Testis (tissue), 2 donors: ENCODE measurements at regions not wholly inside any gene's neighbourhood (a gene's known extent, or its start where the extent isn't known, plus 50 kb on each side); places are given as distances from the start of the nearest gene placed in this dataset.

Experiments
- DNase-seq: peaks from one replicate; pipeline ENCODE4 v3.0.0-alpha.2; 2019
- H3K27ac ChIP-seq, 2 donors: fragments of 200-600 bp; sonication (generic); one replicate each; pipeline ENCODE4 v1.5.1; 2019
- H3K27me3 ChIP-seq: fragments of 200-600 bp; sonication (generic); one replicate; pipeline ENCODE4 v1.5.1; 2019
- H3K36me3 ChIP-seq: fragments of 200-600 bp; sonication (generic); one replicate; pipeline ENCODE4 v1.5.1; 2017; ENCODE audit warnings: low read depth; ENCODE audit errors: missing control alignments
- H3K4me1 ChIP-seq: fragments of 200-600 bp; sonication (generic); one replicate; pipeline ENCODE4 v1.5.1; 2019
- H3K4me3 ChIP-seq, 2 donors: fragments of 200-600 bp; sonication (generic); one replicate each; pipeline ENCODE4 v1.5.1; 2017 to 2019
- H3K9me3 ChIP-seq: fragments of 200-600 bp; sonication (generic); one replicate; pipeline ENCODE4 v1.5.1; 2017
- POLR2A ChIP-seq: fragments of 450-650 bp; IDR thresholded peaks from one replicate; pipeline ENCODE4 v1.6.1; 2017; ENCODE audit warnings: antibody characterized with exemption, mild to moderate bottlenecking, moderate library complexity
- WGBS, 2 donors: methylation state at CpG; one replicate each; pipeline ENCODE4 v1.1.5; 2018; 5-methylcytosine and 5-hydroxymethylcytosine counted together
- intact Hi-C: fragments of 100-400 bp; cut with DNase I; formaldehyde crosslinking; loops from one replicate; pipeline ENCODE4 v1.15.1; 2023; ENCODE audit warnings: low total_unique reads
- TF ChIP-seq, protein P1 (sequence below), 3 experiments: fragments of 450-650 bp in 2 of 3; fragments of 200-600 bp in 1 of 3; sonication (generic) in 1 of 3; IDR thresholded peaks; one replicate each; pipeline ENCODE4 v1.5.1; 2016 to 2019; ENCODE audit warnings: antibody characterized with exemption in 3 of 3, mild to moderate bottlenecking in 2 of 3, moderate library complexity in 1 of 3

DNA sequence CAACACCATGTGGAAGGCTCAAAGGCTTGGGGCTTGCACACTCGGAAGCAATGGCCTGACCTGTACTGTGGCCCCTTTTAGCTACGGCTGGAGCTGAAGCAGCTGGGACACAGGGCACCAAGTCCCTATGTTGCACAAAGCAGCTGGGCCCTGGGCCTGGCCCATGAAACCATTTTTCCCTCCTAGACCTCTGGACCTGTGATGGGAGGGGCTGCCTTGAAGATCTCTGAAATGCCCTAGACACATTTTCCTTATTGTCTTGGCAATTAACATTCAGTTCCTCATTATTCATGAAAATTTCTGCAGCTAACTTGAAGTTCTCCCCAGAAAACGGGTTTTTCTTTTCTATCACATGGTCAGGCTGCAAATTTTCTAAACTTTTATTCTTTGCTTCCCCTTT, 85.6 kb upstream of the ALDH1A3 start:
- H3K9me3 ChIP-seq: no peaks in the 10 kb centered on the region
- no peak for TF ChIP-seq POLR2A
- TF ChIP-seq, protein P1, sequence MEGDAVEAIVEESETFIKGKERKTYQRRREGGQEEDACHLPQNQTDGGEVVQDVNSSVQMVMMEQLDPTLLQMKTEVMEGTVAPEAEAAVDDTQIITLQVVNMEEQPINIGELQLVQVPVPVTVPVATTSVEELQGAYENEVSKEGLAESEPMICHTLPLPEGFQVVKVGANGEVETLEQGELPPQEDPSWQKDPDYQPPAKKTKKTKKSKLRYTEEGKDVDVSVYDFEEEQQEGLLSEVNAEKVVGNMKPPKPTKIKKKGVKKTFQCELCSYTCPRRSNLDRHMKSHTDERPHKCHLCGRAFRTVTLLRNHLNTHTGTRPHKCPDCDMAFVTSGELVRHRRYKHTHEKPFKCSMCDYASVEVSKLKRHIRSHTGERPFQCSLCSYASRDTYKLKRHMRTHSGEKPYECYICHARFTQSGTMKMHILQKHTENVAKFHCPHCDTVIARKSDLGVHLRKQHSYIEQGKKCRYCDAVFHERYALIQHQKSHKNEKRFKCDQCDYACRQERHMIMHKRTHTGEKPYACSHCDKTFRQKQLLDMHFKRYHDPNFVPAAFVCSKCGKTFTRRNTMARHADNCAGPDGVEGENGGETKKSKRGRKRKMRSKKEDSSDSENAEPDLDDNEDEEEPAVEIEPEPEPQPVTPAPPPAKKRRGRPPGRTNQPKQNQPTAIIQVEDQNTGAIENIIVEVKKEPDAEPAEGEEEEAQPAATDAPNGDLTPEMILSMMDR (IDR thresholded peaks at IDR 0.05): no peak
- no peak for DNase-seq

DNA sequence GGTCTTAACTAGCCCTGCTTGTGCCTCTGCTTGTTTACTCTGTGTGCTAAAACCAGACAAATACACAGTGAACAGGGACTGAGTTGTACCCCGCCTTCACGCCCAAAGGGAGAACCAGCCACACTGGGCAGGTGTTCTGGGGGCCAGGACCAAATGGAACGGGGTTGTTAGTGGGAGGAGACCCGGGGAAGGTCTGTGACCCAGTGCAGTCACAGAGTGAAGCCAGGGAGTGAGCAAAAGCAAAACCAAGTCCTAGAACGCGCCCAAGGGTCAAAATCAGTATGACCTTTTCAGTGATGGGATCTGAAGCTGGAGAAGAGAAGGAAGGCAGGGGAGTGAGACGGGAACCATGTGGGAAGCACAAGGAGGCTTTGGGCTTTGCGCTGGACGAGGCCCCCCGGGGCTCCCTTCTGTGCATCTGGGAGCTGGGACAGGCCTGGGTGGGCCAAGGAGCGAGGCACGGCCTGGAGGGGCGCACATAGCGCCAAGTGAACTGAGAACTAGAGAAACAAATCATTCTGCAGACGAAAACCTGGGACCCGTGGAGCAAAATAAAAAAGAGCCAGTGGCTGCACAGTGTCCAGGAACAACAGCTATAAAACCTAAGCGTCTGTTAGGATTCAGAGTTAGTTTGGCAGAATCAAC, 78.3 kb upstream of the ALDH1A3 start:
- no peaks in the 10 kb centered on the region for H3K36me3 ChIP-seq
- intact Hi-C loops: no loop called here
- no peak overlapping the region for H3K27ac ChIP-seq
- H3K27me3 ChIP-seq: no peaks in the 10 kb centered on the region
- TF ChIP-seq, protein P1 (IDR thresholded peaks at IDR 0.05): no peak
- no peak for TF ChIP-seq POLR2A
- no peaks in the 10 kb centered on the region for H3K9me3 ChIP-seq
- 83 to 84% methylated on average over 17 of the region's 17 CpGs for WGBS, 2 donors
- H3K4me1 ChIP-seq: no peaks in the 10 kb centered on the region
- no peak overlapping the region for H3K4me3 ChIP-seq
- DNase-seq: no peak

More for the DNA sequence above, 85.6 kb upstream of the ALDH1A3 start:
- no peak overlapping the region for H3K4me3 ChIP-seq
- H3K4me1 ChIP-seq: no peaks in the 10 kb centered on the region
- H3K27me3 ChIP-seq: no peaks in the 10 kb centered on the region
- no peak overlapping the region for H3K27ac ChIP-seq
- WGBS, 2 donors: 71 to 85% methylated on average over 3 of the region's 3 CpGs
- intact Hi-C loops: no loop called here
- H3K36me3 ChIP-seq: no peaks in the 10 kb centered on the region

DNA sequence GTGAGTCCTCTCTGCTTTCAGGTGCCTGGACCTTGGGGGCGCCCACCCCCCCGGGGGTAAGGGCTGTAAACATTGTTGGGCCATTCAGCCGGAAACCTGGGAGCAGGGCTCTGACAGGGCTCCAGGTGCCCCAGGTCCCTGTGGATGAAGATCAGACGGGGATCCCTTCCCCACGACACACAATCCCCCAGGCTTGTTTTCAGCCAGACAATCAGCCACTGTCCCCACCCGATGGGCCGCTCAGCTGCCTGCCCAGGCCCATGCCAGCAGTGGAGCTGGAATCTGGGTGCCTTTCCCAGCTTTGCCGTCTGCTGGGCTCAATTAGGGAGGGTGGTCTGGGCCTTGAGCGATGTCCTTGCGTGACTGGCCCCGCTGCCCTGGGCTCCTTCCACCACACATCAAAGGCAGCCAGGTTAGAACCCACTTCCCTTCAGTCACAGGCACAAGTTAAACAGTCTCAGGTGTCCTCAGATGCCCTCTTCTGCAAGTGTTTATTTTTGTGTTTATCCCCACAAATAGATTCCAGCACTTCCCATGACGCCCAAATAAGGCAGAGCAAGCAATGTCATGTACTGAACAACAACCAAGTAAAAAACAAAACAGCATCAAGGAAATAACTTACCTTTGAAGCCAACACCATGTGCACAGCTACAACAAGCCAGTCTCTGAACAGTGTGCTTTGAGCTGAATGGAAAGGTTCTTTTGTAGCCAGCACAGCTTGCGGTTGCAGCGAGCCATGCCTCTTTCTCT, 77.0 kb upstream of the ALDH1A3 start:
- no peaks in the 10 kb centered on the region for H3K36me3 ChIP-seq
- 90 to 93% methylated on average over 7 to 14 of the region's 14 CpGs for WGBS, 2 donors
- TF ChIP-seq POLR2A: no peak
- TF ChIP-seq, protein P1 (IDR thresholded peaks at IDR 0.05): no peak
- no peak overlapping the region for H3K4me3 ChIP-seq
- H3K9me3 ChIP-seq: no peaks in the 10 kb centered on the region
- DNase-seq: no peak
- H3K27ac ChIP-seq: no peak overlapping the region
- intact Hi-C loops: no loop called here
- H3K4me1 ChIP-seq: no peaks in the 10 kb centered on the region
- H3K27me3 ChIP-seq: no peaks in the 10 kb centered on the region

DNA sequence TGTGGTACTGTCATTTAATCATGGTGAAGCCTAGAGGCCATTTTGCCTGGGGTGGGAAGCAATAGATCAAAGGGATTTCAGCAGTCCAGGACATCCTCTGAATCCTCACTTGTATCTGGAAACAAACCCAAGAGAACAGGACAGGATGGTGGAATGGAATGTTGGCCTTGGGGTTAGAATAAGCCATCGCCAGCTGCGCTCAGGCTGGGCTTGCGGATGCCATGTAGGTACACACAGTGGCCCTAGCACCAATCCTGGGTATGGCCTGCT, 76.5 kb upstream of the ALDH1A3 start:
- TF ChIP-seq, protein P1 (IDR thresholded peaks at IDR 0.05): no peak
- TF ChIP-seq POLR2A: no peak
- Histone ChIP-seq H3K36me3 (no peaks in the 10 kb centered on the region), H3K9me3 (no peaks in the 10 kb centered on the region), H3K27me3 (no peaks in the 10 kb centered on the region), H3K4me1 (no peaks in the 10 kb centered on the region), H3K27ac (no peak overlapping the region), H3K4me3 (no peak overlapping the region)
- 91 to 92% methylated on average over 3 of the region's 3 CpGs for WGBS, 2 donors
- no peak for DNase-seq
- intact Hi-C loops: no loop called here

DNA sequence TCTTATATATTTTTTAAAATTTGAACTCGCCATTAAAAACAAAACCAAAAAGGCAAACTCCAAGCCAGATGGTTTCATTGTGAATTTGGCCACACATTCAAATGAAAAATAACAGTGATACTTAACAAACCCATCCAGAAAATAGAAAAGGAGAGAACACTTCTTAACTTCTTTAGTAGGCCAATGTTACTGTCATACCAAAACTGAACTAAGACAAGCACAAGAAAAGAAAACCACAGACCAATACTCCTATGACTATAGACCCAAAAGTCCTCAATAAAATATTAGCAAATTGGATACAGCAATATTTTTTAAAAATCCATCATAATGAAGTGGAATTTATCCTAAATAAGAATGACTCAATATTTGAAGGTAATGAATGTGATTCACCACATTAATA, 73.5 kb upstream of the ALDH1A3 start:
- Histone ChIP-seq H3K4me1 (no peaks in the 10 kb centered on the region), H3K36me3 (no peaks in the 10 kb centered on the region), H3K9me3 (no peaks in the 10 kb centered on the region), H3K27me3 (no peaks in the 10 kb centered on the region), H3K27ac (no peak overlapping the region), H3K4me3 (no peak overlapping the region)
- DNase-seq: no peak
- TF ChIP-seq, protein P1 (IDR thresholded peaks at IDR 0.05): no peak
- no peak for TF ChIP-seq POLR2A
- intact Hi-C loops: no loop called here
- WGBS, 2 donors: 92 to 96% methylated on average over 1 of the region's 1 CpG
